ENCODE measurements at regions not wholly inside any gene's neighbourhood (a gene's known extent, or its start where the extent isn't known, plus 50 kb on each side); places are given as distances from the start of the nearest gene placed in this dataset.

- DNase-seq (ENCODE audit: low read depth), result no peak
- no peak for TF ChIP-seq CTCF (IDR thresholded peaks at IDR 0.05; ENCODE audit: control insufficient read depth, insufficient read depth, low read depth, low read length, missing control alignments)
- H3K4me3 ChIP-seq (ENCODE audit: control insufficient read depth, low read depth, low read length), result no peak overlapping the region
These were observed 53.2 kb upstream of the RFC3 start for GRCh38 chr13:33764716-33765115.

GRCh38 chr13:33766329-33767123 lies 51.4 kb upstream of the RFC3 start:
- no peak for TF ChIP-seq CTCF (IDR thresholded peaks at IDR 0.05; ENCODE audit: control insufficient read depth, insufficient read depth, low read depth, low read length, missing control alignments)
- DNase-seq (ENCODE audit: low read depth), result no peak
- no peak overlapping the region for H3K4me3 ChIP-seq (ENCODE audit: control insufficient read depth, low read depth, low read length)

GRCh38 chr13:33767140-33767539 lies 50.8 kb upstream of the RFC3 start:
- no peak for DNase-seq (ENCODE audit: low read depth)
- H3K4me3 ChIP-seq (ENCODE audit: control insufficient read depth, low read depth, low read length), result no peak overlapping the region
- TF ChIP-seq CTCF (IDR thresholded peaks at IDR 0.05; ENCODE audit: control insufficient read depth, insufficient read depth, low read depth, low read length, missing control alignments), result no peak
